Suppressor macrophage treated with lipopolysaccharide for 4 hours (primary cell): ENCODE measurements at regions not wholly inside any gene's neighbourhood (a gene's known extent, or its start where the extent isn't known, plus 50 kb on each side); places are given as distances from the start of the nearest gene placed in this dataset.
A peak's percentile ranks its signal among the peaks of the same experiment; 100 is the strongest.

Experiments used
- DNase-seq: peaks from one replicate; pipeline ENCODE4 v3.0.0-alpha.2; 2020

DNA sequence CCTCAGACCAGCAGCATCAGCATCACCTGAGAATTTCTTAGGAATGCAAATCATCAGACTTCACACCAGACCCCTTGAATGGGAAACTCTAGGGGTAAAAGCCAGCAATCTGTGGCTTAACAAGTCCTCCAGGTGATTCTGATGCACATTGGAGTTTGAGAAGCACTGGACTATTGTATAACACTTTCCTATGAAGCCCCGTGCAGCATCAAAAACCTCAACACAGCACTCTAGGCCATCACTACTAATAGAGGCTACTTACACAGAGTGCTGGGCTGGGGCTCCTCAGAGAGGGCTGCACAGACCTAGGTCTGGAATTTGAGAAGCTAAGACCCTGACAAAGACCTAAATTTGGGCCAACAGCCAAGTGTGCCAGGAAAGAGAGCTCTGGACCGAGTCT is 95.7 kb upstream of the ARAP3 start:
- DNase-seq = no peak

- DNase-seq = no peak
Measured at GRCh38 chr5:141777130-141777529, 95.1 kb upstream of the ARAP3 start.

- DNase-seq = no peak
Measured at GRCh38 chr5:141773779-141774562, 91.9 kb upstream of the ARAP3 start.

DNA sequence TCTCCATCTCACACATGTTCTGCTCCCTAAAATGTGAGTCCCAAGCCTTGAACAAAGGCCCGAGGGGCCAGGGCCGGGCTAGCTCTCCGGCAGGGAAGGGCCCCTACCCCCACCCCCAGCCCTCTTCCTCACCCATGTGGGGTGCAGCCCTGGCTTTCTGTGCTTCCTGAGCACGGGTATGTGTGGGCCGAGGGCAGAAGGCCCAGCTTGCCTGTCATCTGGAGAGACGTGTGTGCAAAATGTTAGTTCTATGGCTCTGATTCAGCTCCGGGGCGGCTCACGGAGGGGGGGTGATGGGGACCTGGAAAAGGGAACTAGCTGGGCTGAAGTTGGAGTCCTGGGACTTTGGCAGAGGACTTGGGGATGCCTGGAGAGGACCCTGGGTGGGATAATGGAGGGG is 90.3 kb upstream of the ARAP3 start:
- no peak for DNase-seq

- DNase-seq = no peak
Measured at GRCh38 chr5:141771562-141771961, 89.5 kb upstream of the ARAP3 start.

DNA sequence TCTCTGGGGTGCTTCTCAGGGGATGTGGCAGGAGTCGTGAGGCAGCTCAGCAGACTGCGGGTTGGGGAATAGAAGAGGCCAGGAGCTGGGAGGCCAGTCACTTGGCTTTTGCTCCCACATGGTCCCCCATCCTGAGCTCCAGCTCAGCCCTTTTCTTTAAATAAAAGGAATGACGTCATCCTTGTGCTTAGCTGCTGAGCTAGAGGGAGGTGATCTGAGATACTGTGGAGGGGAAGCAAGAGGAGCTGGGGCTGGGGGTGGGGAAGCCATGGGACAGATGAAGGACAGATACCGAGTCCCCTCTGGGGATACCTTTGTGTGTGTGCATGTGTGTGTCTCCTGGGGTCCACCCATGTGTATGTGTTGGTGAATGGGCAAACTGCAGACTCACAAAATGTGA is 89.0 kb upstream of the ARAP3 start:
- no peak for DNase-seq

DNA sequence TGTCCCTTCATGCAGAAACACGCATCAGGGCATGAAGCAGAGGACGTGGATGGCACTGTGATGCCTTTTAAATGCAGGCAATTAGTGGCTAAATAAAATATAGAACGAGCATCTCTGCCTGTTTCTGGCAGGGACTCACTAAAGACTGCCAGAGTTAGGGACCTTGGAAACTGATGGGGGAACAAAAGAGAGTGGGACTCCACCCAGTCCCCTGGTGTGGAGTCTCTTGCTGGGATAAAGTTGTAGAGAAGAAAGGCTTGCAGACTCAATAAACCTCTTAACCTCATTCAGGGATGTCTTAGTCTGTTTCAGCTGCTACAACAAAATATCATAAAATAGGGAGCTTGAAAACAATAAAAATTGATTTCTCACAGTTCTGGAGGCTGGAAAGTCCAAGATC is 87.6 kb upstream of the ARAP3 start:
- no peak for DNase-seq

- DNase-seq = no peak
Measured at GRCh38 chr5:141767671-141768070, 85.6 kb upstream of the ARAP3 start.

DNA sequence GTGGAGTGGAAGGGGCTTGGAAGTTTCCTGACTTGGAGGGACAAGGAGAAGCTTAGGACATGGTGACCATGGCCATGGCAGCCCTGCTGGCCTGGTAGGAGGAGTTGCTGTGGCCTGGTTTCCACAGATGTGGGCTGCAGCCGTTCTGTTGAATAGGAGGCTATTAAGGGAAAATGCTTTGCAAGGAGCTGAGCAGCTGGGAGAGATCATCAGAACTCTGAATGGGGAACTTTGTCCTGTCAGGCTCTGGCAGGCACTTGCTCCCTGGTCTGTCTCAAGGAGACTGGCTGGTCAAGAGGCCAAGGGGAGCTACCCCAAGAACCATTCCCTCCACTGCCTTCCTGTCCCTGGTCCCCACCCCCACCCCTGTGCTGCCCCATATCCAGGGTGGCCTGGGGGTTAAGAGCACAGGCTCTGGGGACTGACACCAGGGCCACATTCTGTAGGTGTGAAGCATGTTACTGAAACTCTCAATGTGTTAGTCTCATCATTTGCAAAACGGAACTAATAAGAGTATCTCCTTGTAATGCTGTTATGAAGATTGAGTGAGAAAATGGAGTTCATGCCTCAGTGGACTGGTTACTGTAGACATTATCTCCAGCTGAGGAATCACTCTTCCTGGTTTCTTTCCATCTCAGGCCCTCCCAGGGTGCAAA is 84.0 kb upstream of the ARAP3 start:
- DNase-seq = no peak

GRCh38 chr5:141763541-141763940 is 81.5 kb upstream of the ARAP3 start:
- no peak for DNase-seq

DNA sequence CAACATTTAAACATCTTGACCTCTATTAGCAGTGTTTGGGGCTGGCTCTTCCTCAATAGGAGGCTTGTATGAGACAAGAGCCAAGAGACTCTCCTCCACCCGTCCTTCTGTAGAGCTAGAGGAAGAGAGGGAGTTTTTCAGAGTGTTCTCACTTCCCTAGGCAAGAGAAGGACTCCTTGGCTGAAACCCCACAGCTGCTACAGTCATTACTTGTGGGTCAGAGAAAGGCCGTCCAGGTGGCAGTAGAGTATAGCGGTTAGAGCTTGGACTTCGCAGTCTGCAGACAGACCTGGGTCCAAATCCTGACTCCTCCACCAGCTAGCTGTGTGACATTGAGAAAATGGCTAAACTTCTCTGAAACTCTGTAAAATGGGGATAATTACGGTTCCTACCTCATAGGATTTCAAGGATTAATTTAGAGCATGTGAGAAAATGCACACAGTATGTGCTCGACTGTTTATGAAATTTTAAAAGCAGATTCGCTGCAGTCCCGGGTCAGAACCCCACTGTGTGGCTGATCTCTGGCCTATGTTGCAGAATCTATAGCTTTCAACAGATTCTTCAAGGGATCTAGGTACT is 80.8 kb upstream of the ARAP3 start:
- DNase-seq = no peak

DNA sequence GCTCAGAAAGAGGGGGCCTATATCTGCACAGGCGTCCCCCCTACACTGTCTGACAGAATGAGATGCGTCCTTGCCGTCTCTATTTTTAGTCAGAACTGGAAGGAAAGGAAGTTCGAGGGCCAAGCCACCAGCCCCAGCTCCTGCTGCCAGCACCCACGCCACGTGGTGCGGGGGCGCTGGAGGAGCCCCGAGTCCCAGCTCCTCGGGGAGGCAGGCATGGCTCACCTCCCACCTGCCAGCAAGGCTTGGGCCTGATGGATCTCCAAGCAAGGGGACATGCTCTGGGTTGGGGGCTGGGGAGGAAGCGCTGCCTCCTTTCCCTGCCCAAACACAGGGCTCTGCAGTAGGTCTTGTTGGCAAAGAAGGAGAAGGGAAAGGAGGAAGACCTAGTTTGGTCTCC is 80.3 kb upstream of the ARAP3 start:
- DNase-seq = no peak

GRCh38 chr5:141760753-141761152 is 78.7 kb upstream of the ARAP3 start:
- DNase-seq = no peak

DNA sequence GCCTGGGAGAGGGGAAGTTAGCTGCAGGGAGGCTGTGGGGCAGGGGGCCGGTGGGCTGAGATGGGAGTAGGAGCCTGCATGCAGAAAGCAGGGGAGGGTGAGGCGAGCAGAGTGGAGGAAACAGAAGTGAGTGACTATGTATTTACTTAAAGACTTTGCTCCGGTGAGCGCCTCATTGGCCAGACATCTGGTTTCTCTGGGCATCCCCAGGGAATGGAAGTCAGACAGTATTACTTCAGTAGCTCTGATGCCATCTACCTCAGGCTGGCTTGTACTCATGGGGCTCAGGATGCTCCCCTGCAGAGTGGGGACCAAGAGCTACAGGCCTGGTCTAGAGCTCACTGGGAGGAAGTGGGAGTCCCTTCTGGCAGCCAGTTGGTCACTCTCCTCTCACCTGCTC is 78.2 kb upstream of the ARAP3 start:
- no peak for DNase-seq

DNA sequence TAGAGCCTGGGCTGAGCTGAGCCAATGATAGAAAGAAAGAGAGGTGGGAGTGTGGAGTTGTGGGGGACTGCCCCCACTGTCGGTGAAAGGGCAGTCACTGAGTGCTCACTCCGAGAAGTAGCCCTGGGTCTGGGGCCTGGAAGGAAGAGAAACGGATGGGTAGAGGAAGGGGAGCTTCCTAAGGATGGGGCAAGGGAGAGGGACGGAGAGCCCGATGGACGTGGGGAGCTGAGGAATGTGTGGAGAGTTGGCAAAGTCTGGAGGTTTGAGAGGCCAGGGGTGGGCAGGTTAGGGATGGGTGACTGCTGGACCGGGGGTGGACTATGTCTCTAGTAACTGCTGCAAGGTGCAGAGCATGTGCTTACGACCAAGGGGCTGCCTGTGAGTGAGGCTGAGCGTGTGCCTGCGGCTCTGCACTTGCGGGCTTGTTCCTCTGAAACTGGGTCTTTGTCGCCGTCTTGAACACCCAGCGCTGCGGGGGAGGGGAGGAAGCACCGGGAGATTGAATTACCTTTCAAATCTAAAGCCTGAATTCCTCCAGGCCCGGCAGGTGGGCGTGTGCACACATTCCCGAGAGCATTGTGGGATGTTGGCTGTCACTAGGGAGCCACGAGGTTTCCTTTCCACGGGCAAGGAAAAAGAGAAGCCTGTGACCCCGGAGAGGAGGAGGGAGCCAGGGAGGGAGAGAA is 76.4 kb upstream of the ARAP3 start:
- DNase-seq = no peak

DNA sequence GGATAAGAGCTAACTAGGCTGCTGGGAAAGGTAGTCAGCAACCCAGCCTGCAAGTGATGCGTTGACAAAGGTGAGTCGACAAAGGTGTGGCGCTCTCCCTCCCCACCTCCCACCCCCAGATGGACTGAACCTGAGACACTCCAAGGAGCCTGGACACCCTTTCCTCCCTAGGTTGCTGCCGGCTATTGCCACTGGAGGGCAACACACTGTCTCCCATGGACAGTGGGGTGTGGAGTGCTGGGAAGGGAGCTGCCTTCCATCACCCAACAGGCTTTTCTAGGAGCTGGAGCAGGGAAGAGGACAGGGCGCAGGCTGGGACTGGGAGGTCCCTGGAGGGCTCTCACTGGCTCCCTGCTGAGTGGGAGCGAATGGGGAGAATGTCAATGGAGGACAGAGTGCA is 75.4 kb upstream of the ARAP3 start:
- no peak for DNase-seq

DNA sequence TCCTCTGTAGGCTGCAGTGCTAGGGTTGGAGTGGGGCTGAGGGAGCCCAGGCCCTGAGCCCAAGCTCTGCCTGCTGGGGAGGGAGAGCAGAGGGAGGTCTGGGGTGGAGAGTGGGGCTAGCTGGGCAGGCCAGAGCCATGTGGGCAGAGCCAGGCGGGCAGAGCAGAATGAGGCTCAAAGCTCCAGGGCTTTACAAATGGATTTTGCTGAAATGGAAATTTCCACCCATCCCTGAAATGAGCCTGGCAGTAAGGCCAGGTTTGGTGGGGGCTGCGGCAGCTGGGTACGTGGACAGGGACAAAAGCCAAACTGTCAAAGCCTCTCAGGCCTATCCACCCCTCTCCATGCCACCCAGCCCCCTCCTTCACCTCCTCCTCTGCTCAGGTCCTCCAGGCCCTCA is 74.2 kb upstream of the ARAP3 start:
- DNase-seq = no peak

GRCh38 chr5:141753971-141754713 is 72.1 kb upstream of the ARAP3 start:
- peak; percentile 40 for DNase-seq

DNA sequence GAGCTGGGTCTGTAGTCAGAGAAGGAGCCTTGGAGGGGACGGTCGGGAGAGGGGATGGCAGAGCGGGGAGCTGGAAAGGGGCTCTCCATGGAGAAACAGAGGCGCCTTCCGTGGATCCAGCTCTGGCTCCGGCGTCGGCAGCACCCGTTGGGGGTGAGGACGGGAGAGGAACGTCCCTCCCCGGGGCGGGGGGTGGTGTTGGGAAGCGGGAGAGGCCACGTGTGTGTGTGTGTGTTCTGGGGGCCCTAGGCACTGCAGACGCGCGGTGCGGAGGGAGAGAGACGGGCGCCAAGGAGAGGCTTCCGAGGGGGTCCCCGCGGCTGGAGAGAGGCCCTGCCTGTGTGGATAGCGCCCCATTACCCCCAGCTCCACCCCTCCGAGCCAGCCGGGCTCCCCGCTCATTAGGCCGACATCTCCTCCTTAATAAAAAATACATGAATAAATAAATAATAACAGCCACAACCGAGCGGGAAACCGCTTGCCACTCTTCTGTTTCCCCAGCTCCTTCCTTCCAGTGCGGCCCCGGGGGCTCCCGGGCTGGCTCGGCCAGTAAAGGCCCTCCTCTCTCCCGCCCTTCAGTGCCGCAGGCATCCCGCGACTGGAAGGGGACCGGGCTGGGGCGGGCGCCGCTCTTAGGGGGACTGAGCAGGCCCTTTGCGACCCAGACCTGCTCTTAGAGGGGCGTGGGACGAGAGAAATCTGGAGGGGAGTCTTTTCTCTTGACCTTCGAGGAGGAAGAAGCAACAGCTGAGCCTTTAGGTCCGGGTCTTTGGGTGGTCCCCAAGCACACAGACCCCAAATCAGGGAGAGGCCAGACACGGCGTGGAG is 71.3 kb upstream of the ARAP3 start:
- DNase-seq = no peak

- DNase-seq = no peak
Measured at GRCh38 chr5:141747152-141748141, 65.4 kb upstream of the ARAP3 start.

DNA sequence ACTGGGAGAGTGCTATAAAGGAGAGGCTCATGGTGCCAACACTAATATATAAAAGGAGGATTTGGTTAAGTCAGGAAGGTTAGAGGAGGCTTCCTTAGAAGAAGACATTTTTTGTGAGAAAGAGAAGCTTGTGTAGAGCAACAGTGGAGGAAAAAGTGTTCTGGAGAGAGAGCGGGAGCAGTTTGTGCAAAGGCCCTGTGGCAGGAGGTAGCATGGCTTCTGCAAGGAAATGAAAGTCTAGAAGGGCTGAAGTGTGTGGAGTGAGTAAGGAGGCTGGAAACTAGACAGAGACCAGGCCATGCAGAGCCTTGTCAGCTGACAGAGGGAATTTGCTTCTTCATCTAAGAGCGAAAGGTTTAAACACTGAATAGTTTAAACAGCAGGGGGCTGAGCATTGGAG is 64.4 kb upstream of the ARAP3 start:
- DNase-seq = no peak
